Prostate gland (tissue), 2 donors: ENCODE measurements at regions not wholly inside any gene's neighbourhood (a gene's known extent, or its start where the extent isn't known, plus 50 kb on each side); places are given as distances from the start of the nearest gene placed in this dataset.

Experiments used
- DNase-seq: peaks from one replicate; pipeline ENCODE4 v3.0.0-alpha.2; 2019; ENCODE audit warnings: low spot score
- H3K27ac ChIP-seq, 2 donors: fragments of 200-600 bp; sonication (generic); 2 replicates each; pipeline ENCODE4 v1.5.1; 2017 to 2019
- H3K27me3 ChIP-seq: fragments of 200-600 bp; sonication (generic); replicated peaks from 2 replicates; pipeline ENCODE4 v1.5.1; 2019; ENCODE audit not compliant: insufficient read depth
- H3K36me3 ChIP-seq, 2 donors: fragments of 200-600 bp; sonication (generic); 1 replicate in 1 of 2; 2 replicates in 1 of 2; pipeline versions ENCODE4 v1.5.1 to v1.8.1; 2017 to 2019
- H3K4me1 ChIP-seq: fragments of 200-600 bp; sonication (generic); replicated peaks from 2 replicates; pipeline ENCODE4 v1.5.1; 2019
- H3K4me3 ChIP-seq, 2 donors: fragments of 200-600 bp; sonication (generic); 2 replicates each; pipeline ENCODE4 v1.5.1; 2017 to 2019
- H3K9me3 ChIP-seq: fragments of 200-600 bp; sonication (generic); 2 replicates; pipeline ENCODE4 v1.5.1; 2017
- POLR2A ChIP-seq: fragments of 450-650 bp; IDR thresholded peaks from one replicate; pipeline ENCODE4 v1.6.1; 2016; ENCODE audit warnings: antibody characterized with exemption, mild to moderate bottlenecking
- POLR2AphosphoS5 ChIP-seq: sonication (generic); formaldehyde crosslinking; IDR thresholded peaks from one replicate; pipeline ENCODE4 v1.6.1; 2017; ENCODE audit warnings: antibody characterized with exemption
- WGBS: methylation state at CpG from one replicate; pipeline ENCODE4 v1.1.5; 2018; 5-methylcytosine and 5-hydroxymethylcytosine counted together
- intact Hi-C: fragments of 100-400 bp; cut with DNase I; formaldehyde crosslinking; loops from one replicate; pipeline ENCODE4 v1.14.2; 2022
- TF ChIP-seq, protein P1 (sequence below), 4 experiments: fragments of 200-600 bp in 2 of 4; fragments of 450-650 bp in 2 of 4; sonication (generic) in 2 of 4; IDR thresholded peaks; 1 replicate in 3 of 4; 2 replicates in 1 of 4; pipeline ENCODE4 v1.5.1; 2016 to 2019; ENCODE audit warnings: antibody characterized with exemption in 4 of 4, mild to moderate bottlenecking in 2 of 4, moderate library complexity in 2 of 4

DNA sequence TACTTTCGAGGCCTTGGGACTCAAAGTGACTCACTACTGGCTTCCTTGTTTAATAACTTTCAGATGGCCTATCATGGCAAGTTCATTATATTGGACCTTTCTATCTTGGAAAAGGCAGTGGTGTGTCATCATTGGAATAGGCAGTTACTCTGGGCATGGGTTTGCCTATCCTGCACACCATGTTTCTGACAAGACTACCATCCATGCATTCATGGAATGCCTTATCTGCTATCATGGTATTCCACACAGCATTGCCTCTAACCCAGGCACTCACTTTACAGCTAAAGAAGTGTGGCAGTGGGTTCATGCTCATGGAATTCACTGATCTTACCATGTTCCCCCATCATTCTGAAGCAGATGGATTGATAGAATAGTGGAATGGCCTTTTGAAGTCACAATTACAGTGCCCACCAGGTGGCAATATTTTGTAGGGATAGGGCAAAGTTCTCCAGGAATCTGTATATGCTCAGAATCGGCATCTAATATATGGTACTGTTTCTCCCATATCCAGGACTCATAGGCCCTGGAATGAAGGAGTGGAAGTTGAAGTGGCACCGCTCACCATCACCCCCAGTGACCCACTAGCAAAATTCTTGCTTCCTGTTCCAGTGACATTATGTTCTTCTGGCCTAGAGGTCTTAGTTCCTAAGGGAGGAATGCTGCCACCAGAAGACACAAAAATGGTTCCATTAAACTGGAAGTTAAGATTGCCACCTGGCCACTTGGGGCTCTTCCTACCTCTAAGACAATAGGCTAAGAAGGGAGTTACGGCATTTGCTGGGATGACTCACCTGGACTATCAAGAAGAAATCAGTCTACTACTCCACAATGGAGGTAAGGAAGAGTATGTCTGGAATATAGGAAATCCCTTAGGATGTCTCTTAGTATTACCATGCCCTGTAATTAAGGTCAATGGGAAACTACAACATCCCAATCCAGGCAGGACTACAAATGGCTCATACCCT, 1161.4 kb downstream of the SI start:
- H3K27me3 ChIP-seq, result no peaks in the 10 kb centered on the region
- DNase-seq, result no peak
- 88% methylated on average over 4 of the region's 4 CpGs for WGBS
- no peaks in the 10 kb centered on the region for H3K9me3 ChIP-seq
- H3K27ac ChIP-seq, result no peak overlapping the region
- no peaks in the 10 kb centered on the region for H3K36me3 ChIP-seq
- no peak overlapping the region for H3K4me3 ChIP-seq
- intact Hi-C loops, result no loop called here
- no peaks in the 10 kb centered on the region for H3K4me1 ChIP-seq
- TF ChIP-seq, protein P1, sequence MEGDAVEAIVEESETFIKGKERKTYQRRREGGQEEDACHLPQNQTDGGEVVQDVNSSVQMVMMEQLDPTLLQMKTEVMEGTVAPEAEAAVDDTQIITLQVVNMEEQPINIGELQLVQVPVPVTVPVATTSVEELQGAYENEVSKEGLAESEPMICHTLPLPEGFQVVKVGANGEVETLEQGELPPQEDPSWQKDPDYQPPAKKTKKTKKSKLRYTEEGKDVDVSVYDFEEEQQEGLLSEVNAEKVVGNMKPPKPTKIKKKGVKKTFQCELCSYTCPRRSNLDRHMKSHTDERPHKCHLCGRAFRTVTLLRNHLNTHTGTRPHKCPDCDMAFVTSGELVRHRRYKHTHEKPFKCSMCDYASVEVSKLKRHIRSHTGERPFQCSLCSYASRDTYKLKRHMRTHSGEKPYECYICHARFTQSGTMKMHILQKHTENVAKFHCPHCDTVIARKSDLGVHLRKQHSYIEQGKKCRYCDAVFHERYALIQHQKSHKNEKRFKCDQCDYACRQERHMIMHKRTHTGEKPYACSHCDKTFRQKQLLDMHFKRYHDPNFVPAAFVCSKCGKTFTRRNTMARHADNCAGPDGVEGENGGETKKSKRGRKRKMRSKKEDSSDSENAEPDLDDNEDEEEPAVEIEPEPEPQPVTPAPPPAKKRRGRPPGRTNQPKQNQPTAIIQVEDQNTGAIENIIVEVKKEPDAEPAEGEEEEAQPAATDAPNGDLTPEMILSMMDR (IDR thresholded peaks at IDR 0.05), result no peak
- no peak for TF ChIP-seq POLR2AphosphoS5
- TF ChIP-seq POLR2A, result no peak

GRCh38 chr3:163915280-163915679, 1163.0 kb downstream of the SI start:
- Histone ChIP-seq H3K9me3 (no peaks in the 10 kb centered on the region), H3K4me1 (no peaks in the 10 kb centered on the region), H3K36me3 (no peaks in the 10 kb centered on the region), H3K27ac (no peak overlapping the region), H3K27me3 (no peaks in the 10 kb centered on the region), H3K4me3 (no peak overlapping the region)
- no peak for DNase-seq
- WGBS, result 75% methylated on average over 2 of the region's 2 CpGs
- intact Hi-C loops, result no loop called here
- TF ChIP-seq POLR2A (no peak), POLR2AphosphoS5 (no peak)
- TF ChIP-seq, protein P1 (IDR thresholded peaks at IDR 0.05), result no peak

- Histone ChIP-seq H3K4me3 (no peak overlapping the region), H3K27me3 (no peaks in the 10 kb centered on the region), H3K9me3 (no peaks in the 10 kb centered on the region), H3K4me1 (no peaks in the 10 kb centered on the region), H3K27ac (no peak overlapping the region), H3K36me3 (no peaks in the 10 kb centered on the region)
- WGBS, result 85% methylated on average over 1 of the region's 1 CpG
- intact Hi-C loops, result no loop called here
- no peak for TF ChIP-seq POLR2AphosphoS5
- TF ChIP-seq POLR2A, result no peak
- TF ChIP-seq, protein P1 (IDR thresholded peaks at IDR 0.05), result no peak
- no peak for DNase-seq
Measured at GRCh38 chr3:163914567-163914966, 1163.7 kb downstream of the SI start.

- no peaks in the 10 kb centered on the region for H3K36me3 ChIP-seq
- no peaks in the 10 kb centered on the region for H3K27me3 ChIP-seq
- H3K27ac ChIP-seq, result no peak overlapping the region
- no peaks in the 10 kb centered on the region for H3K9me3 ChIP-seq
- intact Hi-C loops, result no loop called here
- no peak overlapping the region for H3K4me3 ChIP-seq
- H3K4me1 ChIP-seq, result no peaks in the 10 kb centered on the region
- TF ChIP-seq, protein P1 (IDR thresholded peaks at IDR 0.05), result no peak
- no peak for TF ChIP-seq POLR2A
- no peak for TF ChIP-seq POLR2AphosphoS5
- 87% methylated on average over 7 of the region's 7 CpGs for WGBS
- no peak for DNase-seq
Measured at GRCh38 chr3:163891771-163892170, 1186.5 kb downstream of the SI start.

DNA sequence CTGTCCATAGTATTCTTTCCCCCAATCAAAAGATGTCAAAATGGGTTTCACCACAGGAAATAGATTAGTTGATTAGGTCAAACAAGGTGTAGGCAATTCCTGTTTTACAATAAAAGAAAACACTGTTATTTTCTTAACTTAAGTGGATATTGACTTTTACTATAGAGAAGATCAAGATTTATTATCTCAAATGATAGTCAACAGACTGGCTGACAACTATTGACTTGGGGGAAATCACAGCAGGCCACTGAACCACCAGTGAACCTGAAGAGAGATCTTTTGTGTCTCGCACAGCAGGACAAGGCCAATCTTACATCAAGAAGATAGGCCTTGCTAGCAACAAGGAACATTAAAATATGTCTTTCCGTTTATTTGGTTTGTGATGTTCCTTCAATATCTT, 1187.6 kb downstream of the SI start:
- Histone ChIP-seq H3K9me3 (no peaks in the 10 kb centered on the region), H3K4me1 (no peaks in the 10 kb centered on the region), H3K27me3 (no peaks in the 10 kb centered on the region), H3K36me3 (no peaks in the 10 kb centered on the region), H3K4me3 (no peak overlapping the region), H3K27ac (no peak overlapping the region)
- intact Hi-C loops, result no loop called here
- TF ChIP-seq, protein P1 (IDR thresholded peaks at IDR 0.05), result no peak
- TF ChIP-seq POLR2AphosphoS5 (no peak), POLR2A (no peak)
- no peak for DNase-seq
- 78% methylated on average over 2 of the region's 2 CpGs for whole genome bisulfite sequencing
